ENCODE measurements at regions not wholly inside any gene's neighbourhood (a gene's known extent, or its start where the extent isn't known, plus 50 kb on each side); places are given as distances from the start of the nearest gene placed in this dataset.

- no peak overlapping the region for H3K4me3 ChIP-seq (ENCODE audit: severe bottlenecking)
- no peaks in the 10 kb centered on the region for H3K27me3 ChIP-seq (ENCODE audit: insufficient read depth, poor library complexity, severe bottlenecking)
- no peak for TF ChIP-seq CTCF (IDR thresholded peaks at IDR 0.05; ENCODE audit: poor library complexity, severe bottlenecking)
- no peaks in the 10 kb centered on the region for H3K4me1 ChIP-seq (ENCODE audit: insufficient read depth, poor library complexity, severe bottlenecking)
- no peaks in the 10 kb centered on the region for H3K36me3 ChIP-seq (ENCODE audit: low read depth)
- no peaks in the 10 kb centered on the region for H3K9me3 ChIP-seq (ENCODE audit: severe bottlenecking)
- H3K27ac ChIP-seq (ENCODE audit: poor library complexity, severe bottlenecking), result no peak overlapping the region
- DNase-seq (ENCODE audit: low spot score), result no peak
- ATAC-seq (ENCODE audit: low read depth), result no peak
These were observed 802.8 kb upstream of the CXADR start for GRCh38 chr21:16709866-16710550.

DNA sequence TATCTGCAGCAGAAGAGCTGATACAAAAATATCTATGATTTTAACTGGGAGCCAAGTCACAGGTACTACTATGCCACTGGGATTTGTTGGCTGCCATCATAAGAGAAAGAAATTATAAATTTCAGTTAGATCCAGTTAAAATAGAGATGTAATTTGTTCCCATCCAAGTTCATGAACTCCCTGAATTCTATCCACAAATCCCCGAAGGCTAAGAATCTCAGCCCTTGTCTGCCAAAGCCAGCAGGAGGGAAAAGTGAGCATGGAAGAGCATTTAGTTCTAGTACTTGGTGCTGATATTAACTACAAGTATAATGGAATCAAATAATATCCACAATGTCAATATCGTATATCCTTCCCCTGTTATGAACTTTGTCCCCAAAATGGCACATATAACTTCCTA is 801.1 kb upstream of the CXADR start:
- ATAC-seq (ENCODE audit: low read depth), result no peak
- TF ChIP-seq CTCF (IDR thresholded peaks at IDR 0.05; ENCODE audit: poor library complexity, severe bottlenecking), result no peak

DNA sequence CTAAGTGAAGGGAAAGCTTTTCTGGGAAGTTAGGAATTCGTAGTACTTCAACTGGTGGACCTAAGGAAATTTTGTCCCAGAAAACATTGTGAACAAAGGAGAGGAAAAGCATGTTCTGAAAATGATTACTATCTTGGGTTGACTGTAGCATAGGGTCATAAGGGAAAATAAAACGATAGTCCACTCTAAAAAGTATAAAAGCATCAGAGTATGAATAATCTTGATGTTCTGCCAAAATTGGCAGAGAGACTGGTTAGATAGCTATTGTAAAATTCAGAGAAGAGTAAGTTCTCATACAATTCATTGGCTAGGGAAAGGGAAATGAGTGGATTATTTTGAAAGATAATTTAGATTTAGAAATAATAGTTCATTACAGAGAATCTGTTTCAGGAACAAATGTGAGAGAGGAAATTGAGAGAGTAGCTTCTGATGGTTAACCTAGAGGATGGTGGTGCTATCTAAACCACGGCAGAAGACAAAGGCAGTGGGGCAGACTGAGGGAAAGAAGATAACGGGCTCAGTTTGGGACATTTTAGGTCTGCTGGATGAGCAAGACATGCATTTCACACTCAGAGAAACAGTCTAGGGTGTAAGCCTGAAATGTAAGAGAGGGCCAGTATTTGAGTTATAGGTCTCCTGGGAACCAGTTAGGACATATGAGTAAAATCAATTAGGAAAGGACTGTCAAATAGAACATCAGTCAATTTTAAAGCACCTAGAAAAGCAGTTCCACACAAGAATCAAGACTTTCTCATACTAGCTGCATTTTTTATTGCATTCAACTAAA is 799.3 kb upstream of the CXADR start:
- ATAC-seq (ENCODE audit: low read depth), result no peak

More for the DNA sequence above, 801.1 kb upstream of the CXADR start:
- DNase-seq (ENCODE audit: low spot score), result no peak
- H3K36me3 ChIP-seq (ENCODE audit: low read depth), result no peaks in the 10 kb centered on the region
- H3K4me1 ChIP-seq (ENCODE audit: insufficient read depth, poor library complexity, severe bottlenecking), result no peaks in the 10 kb centered on the region
- no peaks in the 10 kb centered on the region for H3K9me3 ChIP-seq (ENCODE audit: severe bottlenecking)
- H3K4me3 ChIP-seq (ENCODE audit: severe bottlenecking), result no peak overlapping the region
- H3K27ac ChIP-seq (ENCODE audit: poor library complexity, severe bottlenecking), result no peak overlapping the region
- no peaks in the 10 kb centered on the region for H3K27me3 ChIP-seq (ENCODE audit: insufficient read depth, poor library complexity, severe bottlenecking)

GRCh38 chr21:16740511-16740910 is 772.3 kb upstream of the CXADR start:
- H3K36me3 ChIP-seq (ENCODE audit: low read depth), result no peaks in the 10 kb centered on the region
- no peak for TF ChIP-seq CTCF (IDR thresholded peaks at IDR 0.05; ENCODE audit: poor library complexity, severe bottlenecking)
- H3K27me3 ChIP-seq (ENCODE audit: insufficient read depth, poor library complexity, severe bottlenecking), result no peaks in the 10 kb centered on the region
- H3K4me1 ChIP-seq (ENCODE audit: insufficient read depth, poor library complexity, severe bottlenecking), result no peaks in the 10 kb centered on the region
- no peaks in the 10 kb centered on the region for H3K9me3 ChIP-seq (ENCODE audit: severe bottlenecking)
- H3K4me3 ChIP-seq (ENCODE audit: severe bottlenecking), result no peak overlapping the region
- no peak overlapping the region for H3K27ac ChIP-seq (ENCODE audit: poor library complexity, severe bottlenecking)
- no peak for ATAC-seq (ENCODE audit: low read depth)
- DNase-seq (ENCODE audit: low spot score), result no peak

More for the DNA sequence above, 799.3 kb upstream of the CXADR start:
- Histone ChIP-seq H3K36me3 (ENCODE audit: low read depth) (no peaks in the 10 kb centered on the region), H3K27me3 (ENCODE audit: insufficient read depth, poor library complexity, severe bottlenecking) (no peaks in the 10 kb centered on the region), H3K27ac (ENCODE audit: poor library complexity, severe bottlenecking) (no peak overlapping the region), H3K9me3 (ENCODE audit: severe bottlenecking) (no peaks in the 10 kb centered on the region), H3K4me3 (ENCODE audit: severe bottlenecking) (no peak overlapping the region), H3K4me1 (ENCODE audit: insufficient read depth, poor library complexity, severe bottlenecking) (no peaks in the 10 kb centered on the region)
- TF ChIP-seq CTCF (IDR thresholded peaks at IDR 0.05; ENCODE audit: poor library complexity, severe bottlenecking), result no peak
- no peak for DNase-seq (ENCODE audit: low spot score)

Measured in RWPE2 (cell line).